Stimulated activated CD4-positive, alpha-beta T cell treated with anti-CD3 and anti-CD28 coated beads, Interleukin-1b, Interleukin-23, amount 100 ng/mL, for 48 hours (primary cell): ENCODE measurements at regions not wholly inside any gene's neighbourhood (a gene's known extent, or its start where the extent isn't known, plus 50 kb on each side); places are given as distances from the start of the nearest gene placed in this dataset.

Experiments
- DNase-seq: peaks from one replicate; pipeline ENCODE4 v3.0.0-alpha.2; 2020

DNA sequence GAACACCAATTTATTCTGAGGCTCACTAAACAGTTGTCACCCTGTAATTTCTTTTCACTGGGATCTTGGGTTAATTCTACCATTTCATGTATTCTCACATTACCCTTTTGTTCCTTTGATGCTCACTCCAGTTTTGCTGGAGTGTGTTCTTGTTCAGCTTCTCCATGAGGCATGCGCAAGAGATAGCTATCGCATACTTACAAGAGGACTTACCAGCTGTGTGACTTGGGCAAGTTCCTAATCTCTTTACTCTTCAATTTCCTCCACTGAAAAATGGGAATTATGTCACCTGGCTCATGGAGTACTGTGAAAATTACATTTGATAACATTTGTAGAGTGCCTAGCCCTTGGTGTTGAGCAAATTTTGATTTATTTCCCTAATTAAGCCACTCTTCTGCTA, 56.5 kb upstream of the JDP2 start:
- no peak for DNase-seq

DNA sequence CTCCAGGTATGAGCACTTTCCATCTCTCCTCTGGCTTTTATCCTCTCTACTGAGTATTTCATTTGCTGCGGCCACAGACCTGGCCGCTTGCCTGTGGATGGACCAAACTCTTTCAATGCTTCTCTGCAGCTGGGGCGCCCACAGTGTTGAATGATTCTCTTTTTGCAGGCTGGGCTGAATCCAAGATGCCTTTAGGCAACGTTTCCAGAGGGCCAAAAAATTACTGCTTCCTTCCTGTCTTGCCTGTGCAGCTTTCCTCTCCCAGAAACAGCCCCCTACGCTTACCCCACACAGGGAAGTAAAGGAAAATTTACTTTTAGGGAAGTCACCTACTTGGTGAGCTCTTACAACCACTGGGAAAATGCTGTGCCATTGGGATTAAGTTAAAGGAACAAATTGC, 55.6 kb upstream of the JDP2 start:
- no peak for DNase-seq

DNA sequence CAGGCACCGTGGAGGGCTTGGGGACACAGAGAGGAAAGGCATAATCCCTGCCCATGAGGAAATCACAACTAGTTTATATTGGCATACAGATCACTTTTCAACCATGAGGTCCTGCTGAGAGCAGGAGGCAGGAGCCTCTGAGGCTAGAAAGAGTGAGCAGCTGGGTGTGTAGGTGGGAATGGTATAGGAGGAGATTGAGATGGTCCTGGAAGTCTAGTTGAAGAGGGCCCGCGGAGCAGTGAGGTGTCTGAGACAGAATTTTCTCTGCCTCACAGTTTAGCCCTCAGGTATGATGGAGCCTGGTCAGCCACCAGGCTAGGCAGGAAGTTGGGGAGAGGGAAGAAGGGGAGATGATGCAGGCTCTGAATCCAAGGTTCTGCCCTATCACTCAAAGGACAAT, 54.7 kb upstream of the JDP2 start:
- DNase-seq = no peak

DNA sequence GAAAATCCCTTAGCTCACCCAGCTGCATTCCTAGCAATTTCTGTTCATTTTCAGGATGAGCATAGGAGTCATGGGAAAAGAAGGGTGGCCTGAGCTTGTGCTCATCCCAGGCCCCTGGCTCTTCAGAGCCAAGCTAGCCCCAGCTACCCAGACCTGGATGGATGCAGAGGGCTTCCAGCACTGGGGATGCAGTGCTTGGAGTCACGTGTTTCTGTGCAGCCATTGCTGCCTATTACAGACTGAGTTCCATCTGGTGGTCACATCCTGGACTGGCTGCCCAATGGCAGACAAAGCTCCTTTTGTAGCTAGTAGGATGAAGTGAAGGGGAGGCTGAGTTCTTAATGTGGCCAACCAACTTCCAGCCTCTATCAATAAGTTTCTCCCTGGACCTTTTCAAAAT, 54.2 kb upstream of the JDP2 start:
- no peak for DNase-seq

DNA sequence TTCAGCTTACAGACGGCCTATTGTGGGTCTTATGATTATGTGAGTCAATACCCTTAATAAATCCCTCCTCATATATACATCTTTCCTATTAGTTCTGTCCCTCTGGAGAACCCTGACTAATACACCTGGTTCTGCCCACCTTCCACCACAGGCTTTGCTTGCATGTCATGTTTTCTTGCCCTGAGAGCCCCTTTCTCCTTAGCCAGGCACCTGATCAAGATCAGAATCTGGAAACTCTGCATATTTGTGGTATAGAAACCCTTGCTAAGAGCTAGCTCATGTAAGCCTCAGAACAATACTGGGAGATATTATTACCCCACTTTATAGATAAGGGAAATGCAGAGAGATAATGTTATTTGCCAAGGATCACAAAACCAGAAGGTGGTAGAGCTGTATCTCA, 52.9 kb upstream of the JDP2 start:
- DNase-seq = no peak

DNA sequence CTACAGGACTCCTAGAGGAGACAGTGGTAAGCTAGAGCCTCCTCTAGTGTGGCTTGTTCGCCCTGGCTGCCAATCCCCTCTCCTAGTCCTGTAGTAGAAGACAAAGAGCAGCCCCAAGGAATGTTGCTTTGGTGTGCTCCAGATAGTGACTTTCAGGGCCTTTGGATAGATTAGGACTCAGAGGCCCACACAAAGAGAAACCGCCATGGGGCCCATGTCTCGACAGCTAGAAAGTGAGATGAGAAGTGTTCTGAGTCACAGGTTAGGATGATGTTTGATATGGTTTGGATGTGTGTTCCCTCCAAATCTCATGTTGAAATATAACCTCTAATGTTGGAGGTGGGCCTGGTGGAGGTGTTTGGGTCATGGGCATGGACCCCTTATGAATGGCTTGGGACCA, 51.8 kb upstream of the JDP2 start:
- DNase-seq = peak; percentile 6
